GM06990 (cell line): ENCODE measurements at regions not wholly inside any gene's neighbourhood (a gene's known extent, or its start where the extent isn't known, plus 50 kb on each side); places are given as distances from the start of the nearest gene placed in this dataset.

Experiments
- DNase-seq: peaks from one replicate; pipeline ENCODE4 v3.0.0-alpha.2; 2011; ENCODE audit not compliant: insufficient read length; ENCODE audit errors: extremely low read depth
- H3K27me3 ChIP-seq: replicated peaks from 2 replicates; pipeline ENCODE4 v1.6.0; 2011; ENCODE audit warnings: low read length; ENCODE audit not compliant: control insufficient read depth, insufficient read depth
- H3K36me3 ChIP-seq: 2 replicates; pipeline ENCODE4 v1.5.1; 2011; ENCODE audit warnings: low read length; ENCODE audit not compliant: control insufficient read depth, insufficient read depth
- H3K4me3 ChIP-seq: replicated peaks from 2 replicates; pipeline ENCODE4 v1.5.1; 2011; ENCODE audit warnings: low read depth, mild to moderate bottlenecking, control low read depth, low read length
- TF ChIP-seq, protein P1 (sequence below): IDR thresholded peaks from 2 replicates; pipeline ENCODE4 v1.5.1; 2011; ENCODE audit warnings: low read length, control low read depth, mild to moderate bottlenecking, inconsistent platforms; ENCODE audit not compliant: insufficient read depth, poor library complexity, severe bottlenecking

DNA sequence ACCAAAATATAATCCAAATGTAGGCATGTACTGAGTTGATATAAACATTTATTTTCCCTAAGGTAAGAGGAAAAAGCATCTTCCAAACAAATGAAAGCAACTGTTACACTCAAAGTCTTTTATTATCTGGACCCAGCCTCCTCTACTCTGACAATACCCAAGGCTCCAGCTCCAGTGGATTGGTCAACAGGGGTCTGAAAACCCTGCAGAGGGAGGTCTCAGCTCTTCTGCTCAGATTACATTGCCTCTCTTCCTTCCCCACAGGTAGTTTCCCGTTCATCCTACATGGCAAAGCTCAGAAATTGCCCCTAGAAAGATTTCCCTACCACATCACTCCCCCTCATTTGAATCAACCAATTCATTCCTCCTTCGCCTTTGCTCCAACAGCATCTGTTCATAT, 457.0 kb downstream of the METTL4 start:
- H3K36me3 ChIP-seq, result no peaks in the 10 kb centered on the region
- no peak for DNase-seq
- TF ChIP-seq, protein P1, sequence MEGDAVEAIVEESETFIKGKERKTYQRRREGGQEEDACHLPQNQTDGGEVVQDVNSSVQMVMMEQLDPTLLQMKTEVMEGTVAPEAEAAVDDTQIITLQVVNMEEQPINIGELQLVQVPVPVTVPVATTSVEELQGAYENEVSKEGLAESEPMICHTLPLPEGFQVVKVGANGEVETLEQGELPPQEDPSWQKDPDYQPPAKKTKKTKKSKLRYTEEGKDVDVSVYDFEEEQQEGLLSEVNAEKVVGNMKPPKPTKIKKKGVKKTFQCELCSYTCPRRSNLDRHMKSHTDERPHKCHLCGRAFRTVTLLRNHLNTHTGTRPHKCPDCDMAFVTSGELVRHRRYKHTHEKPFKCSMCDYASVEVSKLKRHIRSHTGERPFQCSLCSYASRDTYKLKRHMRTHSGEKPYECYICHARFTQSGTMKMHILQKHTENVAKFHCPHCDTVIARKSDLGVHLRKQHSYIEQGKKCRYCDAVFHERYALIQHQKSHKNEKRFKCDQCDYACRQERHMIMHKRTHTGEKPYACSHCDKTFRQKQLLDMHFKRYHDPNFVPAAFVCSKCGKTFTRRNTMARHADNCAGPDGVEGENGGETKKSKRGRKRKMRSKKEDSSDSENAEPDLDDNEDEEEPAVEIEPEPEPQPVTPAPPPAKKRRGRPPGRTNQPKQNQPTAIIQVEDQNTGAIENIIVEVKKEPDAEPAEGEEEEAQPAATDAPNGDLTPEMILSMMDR, result no peak
- no peak overlapping the region for H3K4me3 ChIP-seq
- no peaks in the 10 kb centered on the region for H3K27me3 ChIP-seq

DNA sequence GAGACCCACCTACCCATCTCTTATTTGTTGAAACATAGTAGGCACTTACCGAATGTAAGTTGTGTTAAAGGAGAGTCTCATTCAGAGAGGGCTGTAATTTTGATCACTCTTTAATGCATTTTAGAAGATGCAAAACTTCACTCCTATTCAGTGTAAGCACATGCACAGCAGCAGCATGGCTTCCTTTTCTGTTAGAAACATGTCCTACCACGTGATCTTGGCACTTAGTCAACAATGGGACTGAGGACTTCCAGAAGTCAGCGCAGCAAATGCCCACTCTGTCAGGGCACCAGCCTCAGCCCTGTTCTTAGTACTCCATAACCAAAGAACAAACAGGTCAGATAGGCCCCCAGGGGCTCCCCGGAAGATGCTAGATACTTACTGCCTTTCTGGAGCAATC, 456.5 kb downstream of the METTL4 start:
- DNase-seq, result no peak
- TF ChIP-seq, protein P1, result no peak
- H3K4me3 ChIP-seq, result no peak overlapping the region
- no peaks in the 10 kb centered on the region for H3K36me3 ChIP-seq
- no peaks in the 10 kb centered on the region for H3K27me3 ChIP-seq

DNA sequence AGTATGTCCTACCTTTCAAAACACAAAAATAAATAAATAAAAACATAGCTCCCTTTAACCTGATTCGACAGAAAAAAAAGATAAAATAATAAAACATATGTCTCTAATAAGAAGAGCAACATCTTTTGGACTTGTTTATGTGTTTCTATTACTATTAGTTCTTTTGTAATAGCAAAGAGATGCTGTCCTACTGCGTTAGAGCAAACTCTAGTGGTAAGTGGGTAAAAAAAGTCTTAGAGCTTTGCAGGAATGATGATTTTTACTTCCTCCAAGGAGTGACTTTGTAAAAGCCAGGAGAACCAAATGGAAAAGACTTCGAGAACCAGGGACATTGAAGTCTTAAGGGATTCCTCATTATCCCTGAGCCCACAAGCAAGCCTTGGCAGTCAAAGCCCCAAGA, 450.1 kb downstream of the METTL4 start:
- TF ChIP-seq, protein P1, result no peak
- H3K27me3 ChIP-seq, result no peaks in the 10 kb centered on the region
- H3K36me3 ChIP-seq, result no peaks in the 10 kb centered on the region
- DNase-seq, result no peak
- no peak overlapping the region for H3K4me3 ChIP-seq

DNA sequence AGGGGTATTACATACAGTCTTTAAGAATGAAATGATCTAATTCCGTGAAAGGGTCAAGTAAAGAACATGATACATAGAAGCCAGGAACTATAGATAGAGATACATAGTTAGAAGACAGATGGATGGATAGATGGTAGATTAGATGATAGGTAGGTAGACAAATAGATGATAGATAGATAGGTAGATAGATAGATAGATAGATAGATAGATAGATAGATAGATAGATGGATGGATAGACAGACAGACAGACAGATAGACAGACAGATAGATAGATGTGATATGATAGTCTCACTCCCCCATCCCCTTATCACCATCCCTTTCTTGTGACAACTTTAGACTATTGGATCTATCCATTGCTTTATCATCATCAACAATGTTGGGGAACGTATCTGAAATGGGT, 448.2 kb downstream of the METTL4 start:
- TF ChIP-seq, protein P1, result no peak

DNA sequence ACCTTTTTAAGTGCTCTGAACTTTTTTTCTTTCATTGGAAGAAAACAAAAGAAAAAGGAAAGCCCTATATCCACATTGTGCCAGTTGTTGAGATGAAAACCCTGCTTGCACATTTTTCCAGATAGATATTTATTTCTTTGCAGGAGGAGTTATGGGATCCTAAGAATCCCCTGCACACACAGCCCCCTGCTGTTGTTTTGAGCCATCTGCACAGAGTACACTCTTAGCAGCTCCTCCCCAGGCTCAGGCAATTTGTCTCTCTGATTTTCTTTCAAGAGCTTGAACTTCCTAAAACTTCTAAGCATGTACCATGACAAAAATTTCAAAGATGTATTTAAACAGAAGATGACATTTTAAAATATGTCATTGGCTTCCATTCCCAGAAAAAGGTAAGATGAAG, 436.9 kb downstream of the METTL4 start:
- no peak for DNase-seq
- Histone ChIP-seq H3K27me3 (no peaks in the 10 kb centered on the region), H3K4me3 (no peak overlapping the region), H3K36me3 (no peaks in the 10 kb centered on the region)
- TF ChIP-seq, protein P1, result no peak

More for the DNA sequence above, 448.2 kb downstream of the METTL4 start:
- no peak overlapping the region for H3K4me3 ChIP-seq
- no peaks in the 10 kb centered on the region for H3K27me3 ChIP-seq
- DNase-seq, result no peak
- no peaks in the 10 kb centered on the region for H3K36me3 ChIP-seq

DNA sequence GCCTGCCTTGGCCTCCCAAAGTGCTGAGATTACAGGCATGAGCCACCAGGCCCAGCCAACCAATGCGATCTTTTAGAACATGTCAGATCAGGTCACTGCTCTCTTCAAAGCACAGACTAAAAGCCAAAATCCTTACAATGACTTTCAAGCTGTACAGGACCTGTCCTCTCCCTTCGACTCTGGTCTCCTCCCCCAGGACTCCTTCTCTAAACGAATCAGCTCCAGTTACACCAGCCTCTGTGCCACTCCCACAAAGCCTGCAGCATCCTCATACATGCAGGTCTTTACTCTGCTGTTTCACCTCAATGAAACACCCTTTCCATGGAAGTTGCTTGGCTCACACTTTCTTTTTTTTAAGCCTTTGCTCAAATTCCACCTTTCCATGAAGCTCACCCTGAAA, 436.0 kb downstream of the METTL4 start:
- no peak overlapping the region for H3K4me3 ChIP-seq
- no peaks in the 10 kb centered on the region for H3K36me3 ChIP-seq
- DNase-seq, result no peak
- no peaks in the 10 kb centered on the region for H3K27me3 ChIP-seq
- TF ChIP-seq, protein P1, result no peak
